ENCODE measurements at regions not wholly inside any gene's neighbourhood (a gene's known extent, or its start where the extent isn't known, plus 50 kb on each side); places are given as distances from the start of the nearest gene placed in this dataset.

- TF ChIP-seq CTCF (IDR thresholded peaks at IDR 0.05): no peak
- TF ChIP-seq POLR2A (IDR thresholded peaks at IDR 0.05): no peak
These were observed 610.9 kb downstream of the ADGRL2 start for GRCh38 chr1:82411605-82412004.
